Adipocyte (in vitro differentiated cells): ENCODE measurements at regions not wholly inside any gene's neighbourhood (a gene's known extent, or its start where the extent isn't known, plus 50 kb on each side); places are given as distances from the start of the nearest gene placed in this dataset.

Experiments
- DNase-seq: peaks from one replicate; pipeline ENCODE4 v3.0.0-alpha.2; 2015; ENCODE audit warnings: low read depth
- H3K27me3 ChIP-seq: replicated peaks from 2 replicates; pipeline ENCODE4 v1.7.0; 2013; ENCODE audit warnings: mild to moderate bottlenecking, low read length, moderate library complexity; ENCODE audit not compliant: control insufficient read depth, insufficient read depth
- H3K36me3 ChIP-seq: 2 replicates; pipeline ENCODE4 v1.7.0; 2013; ENCODE audit warnings: low read length, mild to moderate bottlenecking, moderate library complexity; ENCODE audit not compliant: control insufficient read depth, insufficient read depth, severe bottlenecking
- H3K4me1 ChIP-seq: 2 replicates; pipeline ENCODE4 v1.7.0; 2013; ENCODE audit warnings: mild to moderate bottlenecking, low read length, moderate library complexity; ENCODE audit not compliant: control insufficient read depth, insufficient read depth
- H3K4me3 ChIP-seq: 2 replicates; pipeline ENCODE4 v1.7.0; 2013; ENCODE audit warnings: mild to moderate bottlenecking, low read length, moderate library complexity
- H3K9ac ChIP-seq: 2 replicates; pipeline ENCODE4 v1.7.0; 2013; ENCODE audit warnings: mild to moderate bottlenecking, low read length, moderate library complexity
- H3K9me3 ChIP-seq: 2 replicates; pipeline ENCODE4 v1.7.0; 2013; ENCODE audit warnings: mild to moderate bottlenecking, low read length, moderate library complexity; ENCODE audit not compliant: control insufficient read depth

- Histone ChIP-seq H3K4me1 (no peaks in the 10 kb centered on the region), H3K36me3 (no peaks in the 10 kb centered on the region), H3K9ac (no peak overlapping the region), H3K4me3 (no peak overlapping the region), H3K9me3 (no peaks in the 10 kb centered on the region), H3K27me3 (no peaks in the 10 kb centered on the region)
- no peak for DNase-seq
Measured at GRCh38 chr5:166382031-166382430, 1909.4 kb upstream of the WWC1 start.

DNA sequence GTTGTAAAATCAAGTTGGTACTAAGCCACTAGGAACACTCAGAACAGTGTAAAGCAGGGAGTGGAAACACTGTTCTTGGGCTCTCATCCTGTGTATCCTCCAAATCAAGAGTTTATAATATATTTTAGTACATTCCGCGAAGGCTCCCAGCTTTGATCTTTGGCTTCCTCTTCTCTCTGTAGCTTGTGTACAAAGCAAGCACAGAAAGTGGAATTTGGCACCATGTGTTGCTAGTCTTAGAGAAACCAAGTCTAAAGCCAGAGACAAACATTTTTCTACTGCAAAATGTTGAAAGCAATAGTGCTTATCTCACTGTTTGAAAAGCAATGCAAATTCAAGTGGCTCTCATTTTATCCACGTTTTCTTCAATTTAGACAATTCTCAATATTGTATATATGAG is 1893.3 kb upstream of the WWC1 start:
- Histone ChIP-seq H3K4me3 (no peak overlapping the region), H3K9me3 (peaks cover 3% of the 10 kb centered on the region), H3K36me3 (no peaks in the 10 kb centered on the region), H3K27me3 (no peaks in the 10 kb centered on the region), H3K9ac (no peak overlapping the region), H3K4me1 (no peaks in the 10 kb centered on the region)
- DNase-seq: no peak

DNA sequence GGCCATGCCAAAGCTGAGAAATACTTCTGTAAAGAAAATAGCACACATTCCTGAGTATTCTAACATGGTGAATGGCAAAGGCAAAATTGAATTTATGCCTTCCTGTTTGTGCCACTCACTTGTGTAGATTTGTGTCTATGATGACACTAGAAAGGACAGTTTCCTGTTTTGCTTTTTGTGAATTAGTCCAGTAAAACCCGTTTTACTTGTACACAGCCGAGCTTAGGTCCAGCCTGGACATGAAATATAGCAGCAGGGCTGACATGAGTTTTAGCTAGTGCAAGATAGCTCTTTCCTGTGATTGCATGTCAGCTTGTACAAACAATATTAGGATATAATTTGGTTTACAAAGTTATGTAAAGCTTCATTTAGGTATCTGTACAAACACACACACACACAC is 1891.7 kb upstream of the WWC1 start:
- H3K4me3 ChIP-seq: no peak overlapping the region
- no peak overlapping the region for H3K9ac ChIP-seq

DNA sequence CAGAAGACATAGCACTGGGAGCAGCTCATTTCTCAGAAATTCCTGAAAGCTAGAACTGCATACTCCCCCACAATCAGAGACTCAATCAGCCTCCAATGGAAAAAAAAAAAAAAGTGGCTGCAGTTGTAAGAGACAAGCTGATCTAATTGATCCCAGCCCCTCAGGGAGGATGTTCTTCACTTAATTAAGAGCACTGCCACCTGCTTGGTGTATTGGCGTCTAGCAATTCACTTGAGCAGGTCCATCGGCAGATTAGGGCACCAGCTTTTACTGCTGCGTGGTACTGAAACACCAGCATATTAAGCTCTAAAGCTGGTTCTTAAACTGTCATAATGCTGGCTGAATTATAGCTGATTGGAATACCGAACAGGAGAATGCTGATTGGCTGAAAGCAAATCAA is 1890.1 kb upstream of the WWC1 start:
- H3K4me3 ChIP-seq: no peak overlapping the region
- no peaks in the 10 kb centered on the region for H3K9me3 ChIP-seq
- H3K27me3 ChIP-seq: no peaks in the 10 kb centered on the region
- no peaks in the 10 kb centered on the region for H3K36me3 ChIP-seq
- H3K4me1 ChIP-seq: no peaks in the 10 kb centered on the region
- no peak overlapping the region for H3K9ac ChIP-seq
- no peak for DNase-seq

More for the DNA sequence above, 1891.7 kb upstream of the WWC1 start:
- Histone ChIP-seq H3K27me3 (no peaks in the 10 kb centered on the region), H3K36me3 (no peaks in the 10 kb centered on the region), H3K4me1 (no peaks in the 10 kb centered on the region), H3K9me3 (peaks cover 2% of the 10 kb centered on the region)
- DNase-seq: no peak

DNA sequence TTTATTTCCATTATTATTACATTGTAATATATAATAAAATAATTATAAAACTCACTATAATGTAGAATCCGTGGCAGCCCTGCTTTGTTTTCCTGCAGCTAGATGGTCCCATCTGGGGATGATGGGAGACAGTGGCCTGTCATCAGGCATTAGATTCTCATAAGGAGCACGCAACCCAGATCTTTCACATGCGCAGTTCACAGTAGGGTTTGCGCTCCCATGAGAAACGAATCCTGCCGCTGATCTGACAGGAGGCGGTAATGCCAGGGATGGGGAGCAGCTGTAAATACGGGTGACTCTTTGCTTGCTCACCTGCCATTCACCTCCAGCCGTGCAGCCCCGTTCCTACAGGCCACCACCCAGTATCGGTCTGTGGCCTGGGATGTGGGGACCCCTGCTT is 1879.3 kb upstream of the WWC1 start:
- Histone ChIP-seq H3K36me3 (no peaks in the 10 kb centered on the region), H3K4me1 (no peaks in the 10 kb centered on the region), H3K9ac (no peak overlapping the region), H3K9me3 (peaks cover 12% of the 10 kb centered on the region), H3K4me3 (no peak overlapping the region), H3K27me3 (no peaks in the 10 kb centered on the region)
- DNase-seq: no peak

DNA sequence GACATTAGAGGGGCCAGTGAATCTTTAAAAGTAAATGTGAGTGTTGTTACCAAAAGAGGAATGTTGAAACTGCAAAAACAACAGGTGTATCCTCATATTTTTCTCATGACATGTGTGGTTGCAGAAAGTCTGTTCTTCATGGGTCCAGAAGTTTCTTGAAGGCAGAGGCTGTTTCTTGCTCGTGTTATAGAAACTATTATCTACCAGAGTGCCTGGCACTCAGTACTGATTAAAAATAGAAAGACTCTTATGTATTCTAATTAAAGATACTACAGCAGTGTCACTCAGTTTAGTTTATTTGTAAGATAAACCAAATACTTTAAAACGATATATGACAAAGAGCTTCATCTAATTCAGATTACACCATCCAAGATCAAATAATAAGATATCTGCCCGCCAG is 1864.2 kb upstream of the WWC1 start:
- Histone ChIP-seq H3K27me3 (no peaks in the 10 kb centered on the region), H3K9ac (no peak overlapping the region), H3K4me3 (no peak overlapping the region), H3K36me3 (no peaks in the 10 kb centered on the region), H3K9me3 (no peaks in the 10 kb centered on the region), H3K4me1 (no peaks in the 10 kb centered on the region)
- no peak for DNase-seq

DNA sequence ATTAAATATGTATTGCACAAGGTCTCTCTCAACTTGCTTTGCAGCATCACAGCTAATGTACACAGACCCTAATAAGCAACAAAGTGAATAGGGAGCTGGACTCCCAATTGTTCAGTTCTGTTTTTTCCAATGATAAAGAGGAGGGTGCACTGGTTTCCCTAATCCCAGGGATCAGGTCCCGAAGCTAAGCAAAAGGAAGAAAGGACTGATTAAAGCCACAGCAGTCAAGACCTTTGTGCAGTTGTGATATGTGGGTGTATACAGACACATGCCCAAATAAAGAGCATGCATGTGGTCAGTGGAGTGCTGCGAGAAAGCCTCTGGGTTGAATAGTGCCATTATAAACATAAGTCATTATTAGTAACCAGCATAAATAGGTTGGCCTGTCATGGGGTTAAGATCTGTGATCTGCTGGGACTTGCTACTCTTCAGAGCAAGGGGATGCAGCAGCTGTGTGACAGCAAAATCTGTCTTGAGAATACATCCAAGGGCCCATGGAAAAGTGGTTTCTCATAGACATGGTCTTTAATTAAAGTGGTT is 1863.1 kb upstream of the WWC1 start:
- H3K27me3 ChIP-seq: no peaks in the 10 kb centered on the region
- H3K4me3 ChIP-seq: no peak overlapping the region
- H3K9me3 ChIP-seq: no peaks in the 10 kb centered on the region
- no peaks in the 10 kb centered on the region for H3K4me1 ChIP-seq
- no peak for DNase-seq
- no peaks in the 10 kb centered on the region for H3K36me3 ChIP-seq
- H3K9ac ChIP-seq: no peak overlapping the region

- Histone ChIP-seq H3K27me3 (no peaks in the 10 kb centered on the region), H3K9ac (no peak overlapping the region), H3K4me3 (no peak overlapping the region), H3K4me1 (no peaks in the 10 kb centered on the region), H3K36me3 (no peaks in the 10 kb centered on the region), H3K9me3 (no peaks in the 10 kb centered on the region)
- DNase-seq: no peak
Measured at GRCh38 chr5:166430491-166431319, 1860.7 kb upstream of the WWC1 start.

DNA sequence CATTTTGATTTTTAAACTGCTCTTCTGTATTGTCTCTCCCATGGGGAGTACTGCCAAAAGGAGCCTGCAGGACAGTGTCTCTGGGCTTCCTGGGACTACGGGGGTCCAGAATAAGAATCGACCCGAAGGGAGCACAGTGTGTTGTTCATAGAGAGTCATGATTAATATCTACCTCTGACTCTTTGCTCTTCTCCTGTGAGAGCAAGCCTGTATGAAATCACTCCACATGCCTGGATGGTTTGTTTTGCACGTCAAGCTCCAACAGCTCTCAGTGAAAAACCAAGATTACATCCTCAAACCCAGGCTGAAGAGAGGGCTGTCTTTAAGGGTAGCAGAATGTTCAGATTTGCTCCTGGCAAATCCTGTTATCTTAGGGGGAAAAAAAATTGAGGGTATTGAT is 1860.0 kb upstream of the WWC1 start:
- no peak for DNase-seq
- H3K9me3 ChIP-seq: no peaks in the 10 kb centered on the region
- no peaks in the 10 kb centered on the region for H3K36me3 ChIP-seq
- no peak overlapping the region for H3K4me3 ChIP-seq
- H3K27me3 ChIP-seq: no peaks in the 10 kb centered on the region
- no peaks in the 10 kb centered on the region for H3K4me1 ChIP-seq
- H3K9ac ChIP-seq: no peak overlapping the region

DNA sequence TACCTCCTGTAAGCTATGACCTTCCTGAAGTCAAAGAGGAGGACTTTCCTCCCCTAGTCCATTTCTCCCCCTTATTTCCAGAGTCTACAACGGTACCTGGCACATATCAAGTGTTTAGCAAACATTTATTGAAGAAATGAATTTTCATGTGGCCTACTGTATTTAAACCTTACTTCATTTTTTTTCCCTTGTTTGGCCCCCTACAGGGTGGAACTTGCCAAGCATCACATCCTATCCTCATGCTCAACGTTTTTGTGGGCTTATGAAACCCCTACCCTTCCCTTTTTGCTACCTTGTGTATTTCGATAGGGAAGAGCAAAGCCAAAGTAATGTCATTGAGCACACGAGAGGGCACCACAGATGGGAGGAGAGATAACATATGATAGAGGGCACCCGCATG is 1857.8 kb upstream of the WWC1 start:
- Histone ChIP-seq H3K4me3 (no peak overlapping the region), H3K9me3 (no peaks in the 10 kb centered on the region), H3K4me1 (no peaks in the 10 kb centered on the region), H3K36me3 (no peaks in the 10 kb centered on the region), H3K9ac (no peak overlapping the region), H3K27me3 (no peaks in the 10 kb centered on the region)
- no peak for DNase-seq

DNA sequence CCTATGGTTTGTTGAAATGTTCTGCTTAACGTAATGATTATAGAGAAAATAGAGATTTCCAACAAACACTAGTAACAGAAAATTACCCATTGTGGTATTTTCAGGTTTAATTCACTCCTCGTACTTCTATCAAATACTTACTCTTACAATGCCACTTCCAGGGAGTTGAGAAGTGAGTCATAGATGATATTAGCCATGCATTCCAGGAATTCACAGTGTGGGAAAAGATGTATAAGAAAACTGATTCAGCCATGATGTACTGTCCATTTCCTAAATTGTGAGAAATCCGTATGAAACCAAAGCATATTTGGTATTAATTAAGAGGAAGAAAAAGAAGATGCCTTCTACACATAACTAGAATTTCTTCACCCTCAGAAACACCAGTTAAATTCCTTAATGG is 1854.6 kb upstream of the WWC1 start:
- Histone ChIP-seq H3K9me3 (no peaks in the 10 kb centered on the region), H3K4me3 (no peak overlapping the region)
- no peak for DNase-seq

GRCh38 chr5:166486348-166486747 is 1805.1 kb upstream of the WWC1 start:
- no peaks in the 10 kb centered on the region for H3K9me3 ChIP-seq
- H3K4me1 ChIP-seq: no peaks in the 10 kb centered on the region
- H3K36me3 ChIP-seq: no peaks in the 10 kb centered on the region
- no peak for DNase-seq
- no peak overlapping the region for H3K9ac ChIP-seq
- H3K4me3 ChIP-seq: no peak overlapping the region
- H3K27me3 ChIP-seq: no peaks in the 10 kb centered on the region

More for the DNA sequence above, 1854.6 kb upstream of the WWC1 start:
- no peaks in the 10 kb centered on the region for H3K36me3 ChIP-seq
- no peaks in the 10 kb centered on the region for H3K4me1 ChIP-seq
- no peak overlapping the region for H3K9ac ChIP-seq
- no peaks in the 10 kb centered on the region for H3K27me3 ChIP-seq
